ENCODE measurements at regions not wholly inside any gene's neighbourhood (a gene's known extent, or its start where the extent isn't known, plus 50 kb on each side); places are given as distances from the start of the nearest gene placed in this dataset.
A peak's percentile ranks its signal among the peaks of the same experiment; 100 is the strongest.

- no peak for DNase-seq
These were observed 170.0 kb downstream of the TMEM38B start for GRCh38 chr9:105864248-105864898.

GRCh38 chr9:105865285-105865684 lies 170.9 kb downstream of the TMEM38B start:
- DNase-seq = no peak

GRCh38 chr9:105871540-105871939 lies 177.2 kb downstream of the TMEM38B start:
- no peak for DNase-seq

GRCh38 chr9:105873801-105874200 lies 179.5 kb downstream of the TMEM38B start:
- DNase-seq = no peak

GRCh38 chr9:105877721-105878120 lies 183.4 kb downstream of the TMEM38B start:
- peak; percentile 27 for DNase-seq

GRCh38 chr9:105879181-105879580 lies 184.8 kb downstream of the TMEM38B start:
- DNase-seq = no peak

GRCh38 chr9:105880517-105880916 lies 186.2 kb downstream of the TMEM38B start:
- DNase-seq = no peak

- no peak for DNase-seq
These were observed 186.7 kb downstream of the TMEM38B start for GRCh38 chr9:105881021-105881420.

GRCh38 chr9:105881654-105882349 lies 187.5 kb downstream of the TMEM38B start:
- DNase-seq = peak; percentile 12

GRCh38 chr9:105883847-105884246 lies 189.5 kb downstream of the TMEM38B start:
- no peak for DNase-seq

GRCh38 chr9:105884416-105884815 lies 190.1 kb downstream of the TMEM38B start:
- no peak for DNase-seq

- no peak for DNase-seq
These were observed 191.8 kb downstream of the TMEM38B start for GRCh38 chr9:105886136-105886535.

- no peak for DNase-seq
These were observed 193.3 kb downstream of the TMEM38B start for GRCh38 chr9:105887679-105888078.

GRCh38 chr9:105890046-105890822 lies 195.9 kb downstream of the TMEM38B start:
- DNase-seq = no peak

- DNase-seq = no peak
These were observed 205.8 kb downstream of the TMEM38B start for GRCh38 chr9:105900123-105900522.

GRCh38 chr9:105901514-105902109 lies 207.3 kb downstream of the TMEM38B start:
- no peak for DNase-seq

GRCh38 chr9:105908069-105908468 lies 213.7 kb downstream of the TMEM38B start:
- no peak for DNase-seq

GRCh38 chr9:105911104-105911911 lies 217.0 kb downstream of the TMEM38B start:
- DNase-seq = no peak

- no peak for DNase-seq
These were observed 218.0 kb downstream of the TMEM38B start for GRCh38 chr9:105912157-105912862.

- DNase-seq = peak; percentile 5
These were observed 218.6 kb downstream of the TMEM38B start for GRCh38 chr9:105912863-105913516.

- no peak for DNase-seq
These were observed 226.9 kb downstream of the TMEM38B start for GRCh38 chr9:105921057-105921726.
